CMK (cell line): ENCODE measurements at regions not wholly inside any gene's neighbourhood (a gene's known extent, or its start where the extent isn't known, plus 50 kb on each side); places are given as distances from the start of the nearest gene placed in this dataset.
"Not testable (repeated sequence)": the region's sequence is repeated elsewhere in the genome, so short reads cannot be mapped to it uniquely, and the experiment has no call there.

Source experiments
- DNase-seq: peaks from one replicate; pipeline ENCODE4 v3.0.0-alpha.2; 2010; ENCODE audit warnings: low read depth

GRCh38 chr9:89674667-89675057 lies 69.8 kb downstream of the GADD45G start:
- DNase-seq, result no peak

GRCh38 chr9:89675058-89675742 lies 70.4 kb downstream of the GADD45G start:
- DNase-seq, result no peak

DNA sequence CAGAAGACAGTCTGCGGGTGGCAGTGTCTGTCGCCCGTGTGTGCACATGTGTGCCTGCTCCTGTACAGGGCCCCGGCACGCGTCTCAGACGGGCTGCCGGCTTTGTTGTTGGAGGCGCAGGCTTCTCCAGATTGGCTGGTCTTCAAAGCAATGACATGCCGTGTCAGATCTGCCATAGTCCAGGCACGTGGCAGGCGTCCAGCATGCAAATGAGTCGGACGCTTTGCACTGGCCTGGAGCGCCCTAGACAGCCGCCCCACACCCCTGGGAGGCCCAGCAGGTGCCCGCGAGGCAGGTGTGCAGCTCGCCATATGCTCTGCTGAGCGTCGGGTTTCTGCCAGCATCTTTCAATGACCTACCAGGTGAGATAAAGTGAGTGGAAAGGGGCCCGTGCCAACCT lies 71.5 kb downstream of the GADD45G start:
- no peak for DNase-seq

DNA sequence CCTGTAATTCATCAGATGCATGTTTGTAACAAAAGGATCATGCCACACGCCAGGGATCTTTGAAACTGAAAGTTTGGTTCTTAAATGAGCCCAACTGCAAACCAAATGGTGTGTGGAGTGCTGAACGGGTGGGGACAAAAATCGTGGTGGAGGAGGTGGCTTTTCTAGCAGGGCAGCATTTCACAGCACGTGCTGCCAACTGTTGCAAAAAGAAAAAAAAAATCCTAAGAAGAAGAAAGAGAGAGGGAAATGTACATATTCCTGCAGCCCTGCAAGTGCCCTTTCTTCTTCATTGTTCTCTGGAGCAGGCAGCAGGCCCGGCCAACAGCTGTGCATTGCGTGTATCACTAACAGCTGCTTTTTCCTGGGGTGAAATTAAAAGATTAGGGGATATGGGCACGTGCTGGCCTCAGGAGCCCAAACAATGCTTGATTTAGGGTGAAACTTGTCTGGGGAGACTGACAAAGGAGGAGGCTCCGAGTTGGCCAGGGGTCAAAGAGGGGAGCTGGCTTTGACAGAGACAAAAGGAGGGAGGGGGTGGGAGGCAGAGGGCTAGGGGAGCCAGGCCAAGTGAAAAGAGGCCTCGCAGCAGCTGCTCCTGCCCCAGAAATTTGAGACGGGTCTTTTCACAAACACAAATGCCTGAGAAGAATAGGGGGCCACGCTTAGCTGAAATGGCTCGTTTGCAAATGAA lies 73.0 kb downstream of the GADD45G start:
- no peak for DNase-seq

GRCh38 chr9:89678396-89679015 lies 73.7 kb downstream of the GADD45G start:
- DNase-seq, result no peak

DNA sequence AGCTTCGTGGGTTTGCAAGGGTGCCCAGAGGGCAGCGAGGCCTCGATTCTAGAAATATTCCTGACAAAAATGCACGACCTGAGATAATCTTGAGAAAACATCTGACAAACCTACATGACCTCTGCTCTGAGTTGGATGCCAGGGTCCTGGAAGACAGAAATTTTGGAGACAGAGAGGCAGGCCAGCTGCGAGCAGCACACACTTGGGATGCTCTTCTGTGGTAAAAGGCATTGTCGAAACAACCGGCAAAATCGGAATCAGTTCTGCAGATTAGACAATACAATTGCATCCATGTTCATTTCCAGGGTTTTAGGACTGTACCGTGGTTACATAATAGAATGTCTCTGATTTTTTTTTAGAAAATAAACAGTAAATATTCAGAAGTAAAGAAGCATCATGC lies 74.2 kb downstream of the GADD45G start:
- no peak for DNase-seq

DNA sequence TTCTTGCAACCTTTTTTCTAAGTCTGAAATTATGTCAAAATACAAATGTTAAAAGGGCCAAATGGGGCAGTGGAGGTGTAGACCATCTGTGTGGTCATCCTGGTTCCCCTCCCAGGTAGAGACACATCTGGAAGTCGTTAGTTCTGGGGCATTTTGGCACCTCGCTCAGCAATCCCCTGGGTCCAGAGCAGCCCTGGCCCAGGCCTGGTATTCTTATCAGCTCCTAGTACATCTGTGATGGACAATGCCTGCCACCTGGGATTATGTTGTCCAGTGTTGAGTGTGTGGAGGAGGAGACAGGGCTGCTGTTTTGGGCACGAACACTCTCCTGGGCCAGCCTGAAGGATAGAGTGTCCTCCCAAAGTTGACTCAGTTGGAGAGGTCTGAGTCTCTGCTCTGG lies 74.8 kb downstream of the GADD45G start:
- no peak for DNase-seq

GRCh38 chr9:89680547-89681467 lies 76.0 kb downstream of the GADD45G start:
- no peak for DNase-seq

- not testable (repeated sequence) for DNase-seq
Measured at GRCh38 chr9:89681468-89681859, 76.7 kb downstream of the GADD45G start.

GRCh38 chr9:89683626-89684025 lies 78.8 kb downstream of the GADD45G start:
- DNase-seq, result no peak

DNA sequence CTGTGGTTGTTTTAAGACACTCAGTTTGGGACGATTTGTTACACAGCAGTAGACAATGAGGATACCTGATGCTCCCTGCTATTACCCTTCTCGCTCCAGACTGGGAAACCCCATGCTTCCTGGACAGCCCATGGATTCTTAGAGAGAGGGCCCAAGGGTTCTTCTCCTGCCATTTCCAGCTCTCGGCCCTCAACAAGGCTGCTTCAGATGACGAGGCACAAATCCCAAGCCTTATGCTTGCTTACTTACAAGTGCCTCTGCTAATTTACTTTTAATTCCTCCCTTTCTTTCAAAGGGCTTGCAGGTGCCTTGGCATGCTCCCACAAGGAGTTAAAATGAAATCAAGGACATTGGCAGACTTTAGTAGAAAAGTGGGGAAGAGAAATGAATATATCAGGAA lies 79.4 kb downstream of the GADD45G start:
- no peak for DNase-seq

- no peak for DNase-seq
Measured at GRCh38 chr9:89684912-89685636, 80.3 kb downstream of the GADD45G start.

GRCh38 chr9:89685698-89686097 lies 80.9 kb downstream of the GADD45G start:
- DNase-seq, result no peak

- DNase-seq, result no peak
Measured at GRCh38 chr9:89686126-89686525, 81.3 kb downstream of the GADD45G start.

DNA sequence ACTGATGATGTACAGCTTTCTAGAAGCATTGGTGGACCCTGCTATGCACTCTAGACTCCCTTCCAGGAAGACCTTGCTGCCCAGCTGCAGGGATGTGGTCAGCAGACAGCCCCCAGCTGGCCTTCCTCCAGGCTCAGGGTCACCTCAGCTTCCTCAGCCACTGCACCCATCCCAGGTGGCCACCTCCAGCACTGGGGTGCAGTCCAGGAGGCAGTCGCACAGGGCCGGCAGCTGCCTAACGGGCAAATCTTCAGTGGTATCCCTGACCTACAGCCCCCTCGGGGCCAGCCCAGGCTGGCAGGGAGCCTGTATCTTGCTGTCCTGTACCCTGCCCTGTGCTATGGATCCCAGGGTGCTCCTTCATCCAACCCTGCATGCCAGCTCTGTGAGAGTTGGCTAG lies 81.8 kb downstream of the GADD45G start:
- DNase-seq, result no peak

DNA sequence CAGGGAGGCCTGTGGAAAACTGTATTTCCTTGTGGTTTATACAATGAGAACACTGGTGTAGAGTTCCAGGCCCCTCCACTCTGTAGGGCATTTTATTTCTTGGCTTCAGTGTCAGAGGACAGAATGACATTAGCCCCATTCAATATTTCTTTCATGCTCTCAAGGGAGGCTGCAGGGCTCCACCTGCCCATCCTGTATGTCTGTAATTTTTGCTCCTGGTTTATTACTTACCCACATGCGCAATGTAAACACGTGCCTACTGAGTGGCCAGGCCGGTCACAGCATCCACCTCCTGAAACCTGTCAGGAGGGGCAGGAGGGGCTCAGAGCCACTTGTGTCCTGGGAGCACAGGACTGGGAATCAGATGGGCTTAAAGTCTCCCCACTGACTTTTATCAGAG lies 82.4 kb downstream of the GADD45G start:
- no peak for DNase-seq

- no peak for DNase-seq
Measured at GRCh38 chr9:89687848-89688247, 83.0 kb downstream of the GADD45G start.

- DNase-seq, result not testable (repeated sequence)
Measured at GRCh38 chr9:89689321-89689720, 84.5 kb downstream of the GADD45G start.

DNA sequence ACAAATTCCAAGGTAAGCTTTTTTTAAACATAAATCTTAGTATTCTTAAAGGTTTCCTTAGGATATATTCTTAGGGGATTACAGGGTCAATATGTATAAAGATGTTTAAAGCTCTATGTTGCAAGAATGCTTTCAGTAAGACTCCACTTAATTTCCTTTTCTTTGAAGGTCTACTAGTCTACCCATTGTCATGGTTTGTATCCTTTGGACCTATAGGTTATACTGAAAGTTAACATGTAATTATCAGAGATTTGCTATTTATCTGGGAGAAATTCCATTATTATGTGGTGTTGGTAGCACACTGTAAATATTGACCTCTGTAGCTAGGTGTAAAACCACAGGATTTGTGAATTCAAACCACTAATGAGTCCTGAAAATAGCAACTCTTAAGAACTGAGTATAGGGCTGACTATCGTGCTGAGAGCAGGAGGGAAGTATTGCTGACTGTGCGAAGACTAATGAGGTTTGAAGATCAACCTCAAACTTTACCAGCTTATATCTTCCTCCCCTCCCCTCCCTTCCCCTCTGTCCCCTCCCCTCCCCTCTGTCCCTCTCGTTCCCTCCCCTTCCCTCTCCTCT lies 85.6 kb downstream of the GADD45G start:
- no peak for DNase-seq

DNA sequence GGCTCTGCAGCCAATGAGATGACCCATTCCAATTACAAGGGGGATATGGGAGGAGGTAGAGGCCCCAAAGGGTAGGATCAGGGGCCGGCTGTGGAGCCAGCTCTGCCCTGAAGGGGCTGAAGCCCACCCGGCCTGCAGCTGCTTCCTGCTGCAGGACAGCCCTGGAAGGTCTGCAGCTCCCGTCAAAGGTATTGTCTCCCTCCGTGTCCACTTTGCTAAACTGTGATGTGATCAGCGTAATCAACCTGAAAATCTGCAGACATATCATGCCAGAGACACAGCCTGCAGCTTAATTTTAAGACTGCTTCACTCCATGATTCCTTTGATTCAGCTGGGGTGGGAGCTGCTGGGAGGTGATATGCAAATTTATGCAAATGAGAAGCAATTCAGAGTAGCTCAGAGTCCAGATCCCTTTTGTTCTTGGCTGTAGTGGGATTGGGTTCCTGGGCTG lies 90.7 kb downstream of the GADD45G start:
- no peak for DNase-seq

DNA sequence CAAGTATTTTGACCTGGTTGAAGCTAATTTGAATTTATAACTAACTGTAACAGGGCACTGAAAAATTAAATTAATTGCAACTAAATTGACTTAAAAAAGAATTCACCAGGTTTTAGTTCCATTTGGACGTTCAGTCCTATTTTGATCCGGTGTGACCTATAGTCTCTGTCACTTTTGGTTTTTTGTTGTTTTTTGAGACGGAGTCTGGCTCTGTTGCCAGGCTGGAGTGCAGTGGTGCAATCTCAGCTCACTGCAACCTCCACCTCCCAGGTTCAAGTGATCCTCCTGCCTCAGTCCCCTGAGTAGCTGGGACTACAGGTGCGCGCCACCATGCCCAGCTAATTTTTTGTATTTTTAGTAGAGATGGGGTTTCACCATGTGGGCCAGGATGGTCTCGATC lies 91.2 kb downstream of the GADD45G start:
- not testable (repeated sequence) for DNase-seq
